ENCODE measurements at regions not wholly inside any gene's neighbourhood (a gene's known extent, or its start where the extent isn't known, plus 50 kb on each side); places are given as distances from the start of the nearest gene placed in this dataset.
"Not testable (repeated sequence)": the region's sequence is repeated elsewhere in the genome, so short reads cannot be mapped to it uniquely, and the experiment has no call there.

DNA sequence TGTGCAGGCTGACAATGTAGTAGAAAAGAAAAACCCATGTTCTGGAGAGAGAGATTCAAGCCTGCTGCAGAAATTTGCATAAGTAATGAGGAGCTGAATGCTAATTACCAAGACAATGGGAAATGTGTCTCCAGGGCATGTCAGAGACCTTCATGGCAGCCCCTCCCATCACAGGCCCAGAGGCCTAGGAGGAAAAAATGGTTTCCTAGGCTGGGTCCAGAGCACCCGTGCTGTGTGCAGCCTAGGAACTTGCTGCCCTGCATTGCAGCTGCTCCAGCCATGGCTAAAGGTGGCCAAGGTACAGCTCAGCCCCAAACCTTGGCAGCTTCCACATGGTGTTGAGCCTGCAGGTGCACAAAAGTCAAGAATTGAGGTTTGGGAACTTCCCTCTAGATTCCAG, 402.3 kb downstream of the PRR32 start:
- not testable (repeated sequence) for TF ChIP-seq POLR2AphosphoS5 (IDR thresholded peaks at IDR 0.05; ENCODE audit: low read depth, low read length); SUZ12 (IDR thresholded peaks at IDR 0.05; ENCODE audit: low read length)
- TF ChIP-seq, protein P1, sequence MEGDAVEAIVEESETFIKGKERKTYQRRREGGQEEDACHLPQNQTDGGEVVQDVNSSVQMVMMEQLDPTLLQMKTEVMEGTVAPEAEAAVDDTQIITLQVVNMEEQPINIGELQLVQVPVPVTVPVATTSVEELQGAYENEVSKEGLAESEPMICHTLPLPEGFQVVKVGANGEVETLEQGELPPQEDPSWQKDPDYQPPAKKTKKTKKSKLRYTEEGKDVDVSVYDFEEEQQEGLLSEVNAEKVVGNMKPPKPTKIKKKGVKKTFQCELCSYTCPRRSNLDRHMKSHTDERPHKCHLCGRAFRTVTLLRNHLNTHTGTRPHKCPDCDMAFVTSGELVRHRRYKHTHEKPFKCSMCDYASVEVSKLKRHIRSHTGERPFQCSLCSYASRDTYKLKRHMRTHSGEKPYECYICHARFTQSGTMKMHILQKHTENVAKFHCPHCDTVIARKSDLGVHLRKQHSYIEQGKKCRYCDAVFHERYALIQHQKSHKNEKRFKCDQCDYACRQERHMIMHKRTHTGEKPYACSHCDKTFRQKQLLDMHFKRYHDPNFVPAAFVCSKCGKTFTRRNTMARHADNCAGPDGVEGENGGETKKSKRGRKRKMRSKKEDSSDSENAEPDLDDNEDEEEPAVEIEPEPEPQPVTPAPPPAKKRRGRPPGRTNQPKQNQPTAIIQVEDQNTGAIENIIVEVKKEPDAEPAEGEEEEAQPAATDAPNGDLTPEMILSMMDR (IDR thresholded peaks at IDR 0.05; ENCODE audit: control extremely low read depth in 1 of 3, insufficient read depth in 1 of 3, low read depth in 1 of 3, low read length in 3 of 3), result not testable (repeated sequence)

Measured in H1 (cell line).